GM12878 (cell line): ENCODE measurements at regions not wholly inside any gene's neighbourhood (a gene's known extent, or its start where the extent isn't known, plus 50 kb on each side); places are given as distances from the start of the nearest gene placed in this dataset.

Source experiments
- ATF7 ChIP-seq: fragments of 450-650 bp; IDR thresholded peaks from 2 replicates; pipeline ENCODE4 v1.6.1; 2016; ENCODE audit warnings: low read depth, mild to moderate bottlenecking
- BACH1 ChIP-seq: fragments of 450-650 bp; IDR thresholded peaks from 2 replicates; pipeline ENCODE4 v1.6.1; 2017; ENCODE audit warnings: mild to moderate bottlenecking, borderline replicate concordance
- BCL11A ChIP-seq: IDR thresholded peaks from 2 replicates; pipeline ENCODE4 v1.6.1; 2011; ENCODE audit warnings: low read depth, low read length
- BHLHE40 ChIP-seq, 2 experiments: fragments of 450-650 bp in 1 of 2; IDR thresholded peaks; 2 replicates each; pipeline ENCODE4 v1.6.1; 2011 to 2017; ENCODE audit warnings: low read depth in 2 of 2, borderline replicate concordance in 1 of 2, improper control_type of control experiment in 1 of 2, low read length in 1 of 2, mild to moderate bottlenecking in 1 of 2
- CBFB ChIP-seq: IDR thresholded peaks from 2 replicates; pipeline ENCODE4 v1.6.1; 2016; ENCODE audit warnings: antibody characterized with exemption, low read depth
- DPF2 ChIP-seq: fragments of 450-650 bp; IDR thresholded peaks from 2 replicates; pipeline ENCODE4 v1.6.1; 2017; ENCODE audit warnings: mild to moderate bottlenecking
- EED ChIP-seq: sonication (generic); IDR thresholded peaks from 2 replicates; pipeline ENCODE4 v1.6.1; 2016; ENCODE audit warnings: antibody characterized with exemption, low read depth
- EP300 ChIP-seq, 2 experiments: fragments of 150-350 bp in 1 of 2; IDR thresholded peaks; 2 replicates each; pipeline ENCODE4 v1.6.1; 2011 to 2012; ENCODE audit warnings: low read depth in 2 of 2, low read length in 2 of 2, borderline replicate concordance in 1 of 2, improper control_type of control experiment in 1 of 2, inconsistent platforms in 1 of 2; ENCODE audit not compliant: control insufficient read depth in 1 of 2
- FOXM1 ChIP-seq: IDR thresholded peaks from 2 replicates; pipeline ENCODE4 v1.6.1; 2012; ENCODE audit warnings: low read depth, mild to moderate bottlenecking, inconsistent platforms, low read length, moderate library complexity
- JUNB ChIP-seq: IDR thresholded peaks from 2 replicates; pipeline ENCODE4 v1.6.1; 2016; ENCODE audit warnings: antibody characterized with exemption, mild to moderate bottlenecking
- MEF2A ChIP-seq: IDR thresholded peaks from 2 replicates; pipeline ENCODE4 v1.6.1; 2011; ENCODE audit warnings: low read depth, mild to moderate bottlenecking, low read length, moderate library complexity; ENCODE audit not compliant: insufficient read depth
- POLR2AphosphoS5 ChIP-seq: IDR thresholded peaks from 2 replicates; pipeline ENCODE4 v1.6.1; 2011; ENCODE audit warnings: mild to moderate bottlenecking, low read length, inconsistent platforms
- TBL1XR1 ChIP-seq: IDR thresholded peaks from 2 replicates; pipeline ENCODE4 v1.6.1; 2012; ENCODE audit warnings: low read depth, low read length, improper control_type of control experiment
- TCF12 ChIP-seq: IDR thresholded peaks from 2 replicates; pipeline ENCODE4 v1.6.1; 2011; ENCODE audit warnings: low read depth, mild to moderate bottlenecking, low read length
- ZNF24 ChIP-seq: fragments of 450-650 bp; IDR thresholded peaks from 2 replicates; pipeline ENCODE4 v1.6.1; 2017; ENCODE audit warnings: antibody characterized with exemption, mild to moderate bottlenecking
- TF ChIP-seq, protein P1 (sequence below): IDR thresholded peaks from 2 replicates; pipeline ENCODE4 v1.6.1; 2011; ENCODE audit warnings: borderline replicate concordance, low read depth, mild to moderate bottlenecking, moderate library complexity, low read length; ENCODE audit not compliant: insufficient read depth, poor library complexity, severe bottlenecking
- TF ChIP-seq, protein P2 (sequence below): fragments of 450-650 bp; IDR thresholded peaks from 2 replicates; pipeline ENCODE4 v1.6.1; 2016; ENCODE audit warnings: mild to moderate bottlenecking
- TF ChIP-seq, protein P3 (sequence below): fragments of 450-650 bp; IDR thresholded peaks from 2 replicates; pipeline ENCODE4 v1.6.1; 2017; ENCODE audit warnings: low read depth, mild to moderate bottlenecking, moderate library complexity
- TF ChIP-seq, protein P4 (sequence below): fragments of 450-650 bp; IDR thresholded peaks from 2 replicates; pipeline ENCODE4 v1.6.1; 2017; ENCODE audit warnings: mild to moderate bottlenecking, moderate library complexity

DNA sequence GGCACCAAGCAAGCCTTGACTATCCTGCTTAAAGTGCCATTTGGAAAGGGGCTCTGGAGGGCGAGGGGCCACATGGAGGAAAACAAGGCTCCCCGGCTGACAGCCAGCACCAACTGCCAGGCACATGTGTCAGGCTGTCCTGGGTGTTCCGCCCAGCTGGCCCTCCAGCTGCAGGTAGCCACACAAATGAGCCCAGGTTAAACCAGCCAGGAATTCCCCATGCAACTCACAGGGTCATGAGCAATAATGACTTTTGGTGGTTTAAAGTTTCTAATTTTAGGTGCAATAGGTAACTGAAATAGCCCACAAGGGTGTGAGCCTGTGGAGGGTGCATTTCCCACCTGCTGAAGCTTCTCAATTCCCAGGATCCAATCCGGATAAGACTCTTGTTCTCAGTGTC, 58.9 kb upstream of the EEF2KMT start (continued):
- TF ChIP-seq, protein P1, sequence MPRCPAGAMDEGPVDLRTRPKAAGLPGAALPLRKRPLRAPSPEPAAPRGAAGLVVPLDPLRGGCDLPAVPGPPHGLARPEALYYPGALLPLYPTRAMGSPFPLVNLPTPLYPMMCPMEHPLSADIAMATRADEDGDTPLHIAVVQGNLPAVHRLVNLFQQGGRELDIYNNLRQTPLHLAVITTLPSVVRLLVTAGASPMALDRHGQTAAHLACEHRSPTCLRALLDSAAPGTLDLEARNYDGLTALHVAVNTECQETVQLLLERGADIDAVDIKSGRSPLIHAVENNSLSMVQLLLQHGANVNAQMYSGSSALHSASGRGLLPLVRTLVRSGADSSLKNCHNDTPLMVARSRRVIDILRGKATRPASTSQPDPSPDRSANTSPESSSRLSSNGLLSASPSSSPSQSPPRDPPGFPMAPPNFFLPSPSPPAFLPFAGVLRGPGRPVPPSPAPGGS, result peak; percentile 40
- TF ChIP-seq JUNB (peak; percentile 51), EP300 (IDR thresholded peaks at IDR 0.05; ENCODE audit: borderline replicate concordance in 1 of 2, control insufficient read depth in 1 of 2, low read depth in 2 of 2, low read length in 2 of 2) (peak; percentile 49 to 61; a peak in 2 of 4 replicates), BACH1 (peak; percentile 35; the same call in 1 of the 2 replicates), TCF12 (peak; percentile 99), ZNF24 (peak; percentile 44; the same call in 1 of the 2 replicates), CBFB (peak; percentile 43; the same call in 1 of the 2 replicates), TBL1XR1 (0 out of 2 replicates have a peak, but pooled peaks have one; percentile 39), DPF2 (peak; percentile 79; the same call in 1 of the 2 replicates), MEF2A (peak; percentile 75), BHLHE40 (IDR thresholded peaks at IDR 0.05; ENCODE audit: borderline replicate concordance in 1 of 2, low read depth in 2 of 2, low read length in 1 of 2) (peak; percentile 15 to 80; a peak in 2 of 4 replicates), EED (peak; percentile 85), BCL11A (peak; percentile 75), POLR2AphosphoS5 (peak; percentile 39; the same call in 1 of the 2 replicates), ATF7 (peak; percentile 71), FOXM1 (peak; percentile 61; the same call in 1 of the 2 replicates)
- TF ChIP-seq, protein P2, sequence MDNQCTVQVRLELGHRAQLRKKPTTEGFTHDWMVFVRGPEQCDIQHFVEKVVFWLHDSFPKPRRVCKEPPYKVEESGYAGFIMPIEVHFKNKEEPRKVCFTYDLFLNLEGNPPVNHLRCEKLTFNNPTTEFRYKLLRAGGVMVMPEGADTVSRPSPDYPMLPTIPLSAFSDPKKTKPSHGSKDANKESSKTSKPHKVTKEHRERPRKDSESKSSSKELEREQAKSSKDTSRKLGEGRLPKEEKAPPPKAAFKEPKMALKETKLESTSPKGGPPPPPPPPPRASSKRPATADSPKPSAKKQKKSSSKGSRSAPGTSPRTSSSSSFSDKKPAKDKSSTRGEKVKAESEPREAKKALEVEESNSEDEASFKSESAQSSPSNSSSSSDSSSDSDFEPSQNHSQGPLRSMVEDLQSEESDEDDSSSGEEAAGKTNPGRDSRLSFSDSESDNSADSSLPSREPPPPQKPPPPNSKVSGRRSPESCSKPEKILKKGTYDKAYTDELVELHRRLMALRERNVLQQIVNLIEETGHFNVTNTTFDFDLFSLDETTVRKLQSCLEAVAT, result 0 out of 2 replicates have a peak, but pooled peaks have one; percentile 25
- TF ChIP-seq, protein P3, sequence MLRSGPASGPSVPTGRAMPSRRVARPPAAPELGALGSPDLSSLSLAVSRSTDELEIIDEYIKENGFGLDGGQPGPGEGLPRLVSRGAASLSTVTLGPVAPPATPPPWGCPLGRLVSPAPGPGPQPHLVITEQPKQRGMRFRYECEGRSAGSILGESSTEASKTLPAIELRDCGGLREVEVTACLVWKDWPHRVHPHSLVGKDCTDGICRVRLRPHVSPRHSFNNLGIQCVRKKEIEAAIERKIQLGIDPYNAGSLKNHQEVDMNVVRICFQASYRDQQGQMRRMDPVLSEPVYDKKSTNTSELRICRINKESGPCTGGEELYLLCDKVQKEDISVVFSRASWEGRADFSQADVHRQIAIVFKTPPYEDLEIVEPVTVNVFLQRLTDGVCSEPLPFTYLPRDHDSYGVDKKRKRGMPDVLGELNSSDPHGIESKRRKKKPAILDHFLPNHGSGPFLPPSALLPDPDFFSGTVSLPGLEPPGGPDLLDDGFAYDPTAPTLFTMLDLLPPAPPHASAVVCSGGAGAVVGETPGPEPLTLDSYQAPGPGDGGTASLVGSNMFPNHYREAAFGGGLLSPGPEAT, result peak; percentile 93
- TF ChIP-seq, protein P4, sequence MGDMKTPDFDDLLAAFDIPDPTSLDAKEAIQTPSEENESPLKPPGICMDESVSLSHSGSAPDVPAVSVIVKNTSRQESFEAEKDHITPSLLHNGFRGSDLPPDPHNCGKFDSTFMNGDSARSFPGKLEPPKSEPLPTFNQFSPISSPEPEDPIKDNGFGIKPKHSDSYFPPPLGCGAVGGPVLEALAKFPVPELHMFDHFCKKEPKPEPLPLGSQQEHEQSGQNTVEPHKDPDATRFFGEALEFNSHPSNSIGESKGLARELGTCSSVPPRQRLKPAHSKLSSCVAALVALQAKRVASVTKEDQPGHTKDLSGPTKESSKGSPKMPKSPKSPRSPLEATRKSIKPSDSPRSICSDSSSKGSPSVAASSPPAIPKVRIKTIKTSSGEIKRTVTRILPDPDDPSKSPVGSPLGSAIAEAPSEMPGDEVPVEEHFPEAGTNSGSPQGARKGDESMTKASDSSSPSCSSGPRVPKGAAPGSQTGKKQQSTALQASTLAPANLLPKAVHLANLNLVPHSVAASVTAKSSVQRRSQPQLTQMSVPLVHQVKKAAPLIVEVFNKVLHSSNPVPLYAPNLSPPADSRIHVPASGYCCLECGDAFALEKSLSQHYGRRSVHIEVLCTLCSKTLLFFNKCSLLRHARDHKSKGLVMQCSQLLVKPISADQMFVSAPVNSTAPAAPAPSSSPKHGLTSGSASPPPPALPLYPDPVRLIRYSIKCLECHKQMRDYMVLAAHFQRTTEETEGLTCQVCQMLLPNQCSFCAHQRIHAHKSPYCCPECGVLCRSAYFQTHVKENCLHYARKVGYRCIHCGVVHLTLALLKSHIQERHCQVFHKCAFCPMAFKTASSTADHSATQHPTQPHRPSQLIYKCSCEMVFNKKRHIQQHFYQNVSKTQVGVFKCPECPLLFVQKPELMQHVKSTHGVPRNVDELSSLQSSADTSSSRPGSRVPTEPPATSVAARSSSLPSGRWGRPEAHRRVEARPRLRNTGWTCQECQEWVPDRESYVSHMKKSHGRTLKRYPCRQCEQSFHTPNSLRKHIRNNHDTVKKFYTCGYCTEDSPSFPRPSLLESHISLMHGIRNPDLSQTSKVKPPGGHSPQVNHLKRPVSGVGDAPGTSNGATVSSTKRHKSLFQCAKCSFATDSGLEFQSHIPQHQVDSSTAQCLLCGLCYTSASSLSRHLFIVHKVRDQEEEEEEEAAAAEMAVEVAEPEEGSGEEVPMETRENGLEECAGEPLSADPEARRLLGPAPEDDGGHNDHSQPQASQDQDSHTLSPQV, result 0 out of 2 replicates have a peak, but pooled peaks have one; percentile 20
